CD4-positive, alpha-beta T cell treated with Interleukin-6 at 100 ng/mL for 8 hours (primary cell): ENCODE measurements at regions not wholly inside any gene's neighbourhood (a gene's known extent, or its start where the extent isn't known, plus 50 kb on each side); places are given as distances from the start of the nearest gene placed in this dataset.
A peak's percentile ranks its signal among the peaks of the same experiment; 100 is the strongest.
"Not testable (repeated sequence)": the region's sequence is repeated elsewhere in the genome, so short reads cannot be mapped to it uniquely, and the experiment has no call there.

Experiments
- DNase-seq: peaks from one replicate; pipeline ENCODE4 v3.0.0-alpha.2; 2020; ENCODE audit warnings: mixed read lengths, low spot score

DNA sequence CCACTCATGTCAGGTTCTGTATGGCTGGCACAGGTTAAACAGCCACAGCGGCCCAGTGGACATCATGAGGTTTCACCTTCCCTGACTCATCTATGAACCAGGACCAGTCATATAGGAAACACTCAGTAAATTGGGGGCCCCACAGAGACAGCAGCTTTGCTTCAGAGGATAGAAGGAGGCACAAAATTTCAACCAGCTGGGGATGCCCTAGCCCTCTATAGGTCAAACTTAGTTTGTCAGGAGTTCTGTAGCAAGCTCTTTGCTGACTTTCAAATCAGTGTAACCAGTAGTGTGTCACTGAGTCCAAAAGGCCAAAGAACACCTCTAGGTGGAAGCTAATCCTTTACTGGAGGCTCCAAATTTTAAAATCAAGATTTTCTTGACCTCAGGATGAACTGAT, 4157.8 kb upstream of the TPTE start:
- not testable (repeated sequence) for DNase-seq

DNA sequence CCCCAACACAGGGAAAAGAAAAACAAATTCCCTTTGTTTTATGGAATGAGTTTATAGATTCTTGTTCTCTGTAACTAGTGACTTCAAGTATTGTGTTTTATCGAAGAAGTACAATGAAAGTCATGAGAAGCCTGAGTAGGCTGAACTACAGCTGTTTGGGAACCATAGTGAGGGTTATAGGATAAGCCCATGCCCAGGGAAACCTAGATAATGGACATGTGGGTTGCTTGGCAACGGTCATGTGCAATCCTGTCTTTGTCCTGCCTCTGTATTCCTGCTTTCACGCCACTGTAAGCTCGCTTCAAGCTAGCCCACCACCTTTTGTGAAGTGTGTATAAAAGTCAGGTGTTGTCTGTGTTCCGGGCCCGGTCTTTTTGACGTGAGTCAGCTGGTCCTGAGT, 4152.6 kb upstream of the TPTE start:
- not testable (repeated sequence) for DNase-seq

GRCh38 chr21:6373253-6373652, 4148.1 kb upstream of the TPTE start:
- DNase-seq: not testable (repeated sequence)

DNA sequence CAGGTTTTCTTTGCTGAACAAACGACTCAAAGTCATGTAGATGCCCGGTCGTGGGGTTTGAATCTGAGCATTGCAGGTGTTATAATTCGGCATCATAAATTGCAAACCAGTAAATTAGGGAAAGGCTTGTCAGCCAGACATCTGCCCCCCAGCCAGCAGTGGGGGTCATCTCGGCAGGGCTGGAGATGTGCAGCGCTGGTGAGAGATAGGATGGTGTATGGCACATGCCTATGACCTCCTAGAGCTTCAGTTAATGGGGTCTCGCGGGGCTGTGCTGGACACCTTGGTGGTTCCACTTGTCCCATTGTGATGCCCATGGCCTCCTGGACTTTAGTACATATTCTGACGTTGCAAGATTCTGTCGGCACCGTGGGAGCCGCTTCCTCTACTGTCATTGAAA, 4147.2 kb upstream of the TPTE start:
- DNase-seq: peak; percentile 0

DNA sequence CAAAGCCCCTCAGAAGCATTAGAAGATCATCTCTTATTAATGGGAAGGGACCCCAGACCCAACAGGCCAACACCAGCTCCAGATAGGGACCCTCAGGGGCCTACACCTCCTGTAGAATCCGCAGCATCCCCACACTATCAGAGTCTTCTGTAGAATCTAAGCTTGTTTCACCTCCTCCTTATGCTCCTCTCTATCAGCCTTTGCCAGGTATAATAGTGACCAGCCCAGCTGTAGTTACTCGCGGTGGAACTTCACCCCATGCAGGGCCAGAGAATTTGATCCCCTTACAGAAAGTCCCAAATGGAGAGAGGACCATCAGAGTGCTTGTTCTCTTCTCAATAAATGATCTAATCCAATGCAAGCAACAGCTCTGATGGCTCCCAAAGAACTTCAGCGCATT, 4146.5 kb upstream of the TPTE start:
- peak; percentile 0 for DNase-seq

DNA sequence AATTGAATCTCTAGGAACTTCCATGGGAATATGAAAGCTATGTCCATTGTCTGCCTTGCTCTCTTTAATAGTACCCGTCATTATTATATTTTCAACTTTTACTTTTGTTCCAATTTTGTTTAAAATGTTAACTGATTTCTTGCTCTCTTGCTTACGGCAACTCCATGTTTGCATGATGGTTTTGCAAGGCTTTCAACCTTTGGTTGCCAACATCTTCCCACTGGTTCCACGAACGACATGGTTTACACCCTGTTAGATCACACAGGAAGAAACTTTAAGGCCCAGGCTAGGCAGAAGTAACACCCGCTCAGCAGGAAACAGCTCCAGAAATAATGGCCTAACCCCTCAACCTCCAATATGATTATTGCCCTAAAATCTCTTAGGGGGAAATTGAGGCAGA, 4145.6 kb upstream of the TPTE start:
- DNase-seq: not testable (repeated sequence)

DNA sequence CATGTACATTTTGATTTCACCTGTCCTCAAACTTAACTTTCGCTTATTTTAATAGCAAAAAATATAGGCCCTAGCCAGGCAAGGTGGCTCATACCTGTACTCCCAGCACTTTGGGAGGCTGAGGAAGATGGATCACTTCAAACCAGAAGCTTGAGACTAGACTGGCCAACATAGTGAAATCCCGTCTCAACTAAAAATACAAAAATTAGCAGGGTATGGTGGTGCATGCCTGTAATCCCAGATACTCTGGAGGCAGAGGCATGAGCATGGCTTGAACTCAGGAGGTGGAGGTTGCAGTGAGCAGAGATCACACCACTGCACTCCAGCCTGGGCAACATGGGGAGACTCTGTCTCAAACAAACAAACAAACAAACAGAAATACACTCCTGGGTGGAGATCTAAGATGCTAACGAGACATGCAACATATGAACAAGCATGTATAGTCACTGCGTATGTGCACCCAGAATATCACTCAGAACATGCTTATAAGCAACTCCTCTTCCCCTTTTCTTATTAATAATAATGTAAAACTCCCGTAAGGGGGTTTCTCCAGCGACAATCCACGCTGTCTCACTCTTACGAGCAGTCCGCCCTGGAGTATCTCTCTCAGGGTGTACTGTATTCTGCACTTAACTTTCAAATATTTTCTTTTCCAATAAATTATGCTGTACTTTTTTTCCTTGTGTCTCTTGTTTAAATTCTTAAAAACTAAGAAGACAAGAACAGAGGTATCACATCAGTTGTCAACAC, 4144.9 kb upstream of the TPTE start:
- DNase-seq: not testable (repeated sequence)
